Activated T-cell treated with anti-CD3 and anti-CD28 coated beads, Interleukin-2, amount 50 U/mL, for 48 hours (primary cell): ENCODE measurements at regions not wholly inside any gene's neighbourhood (a gene's known extent, or its start where the extent isn't known, plus 50 kb on each side); places are given as distances from the start of the nearest gene placed in this dataset.
"Not testable (repeated sequence)": the region's sequence is repeated elsewhere in the genome, so short reads cannot be mapped to it uniquely, and the experiment has no call there.

Experiments used
- DNase-seq, 2 experiments: peaks; one replicate each; pipeline ENCODE4 v3.0.0-alpha.2; 2020

DNA sequence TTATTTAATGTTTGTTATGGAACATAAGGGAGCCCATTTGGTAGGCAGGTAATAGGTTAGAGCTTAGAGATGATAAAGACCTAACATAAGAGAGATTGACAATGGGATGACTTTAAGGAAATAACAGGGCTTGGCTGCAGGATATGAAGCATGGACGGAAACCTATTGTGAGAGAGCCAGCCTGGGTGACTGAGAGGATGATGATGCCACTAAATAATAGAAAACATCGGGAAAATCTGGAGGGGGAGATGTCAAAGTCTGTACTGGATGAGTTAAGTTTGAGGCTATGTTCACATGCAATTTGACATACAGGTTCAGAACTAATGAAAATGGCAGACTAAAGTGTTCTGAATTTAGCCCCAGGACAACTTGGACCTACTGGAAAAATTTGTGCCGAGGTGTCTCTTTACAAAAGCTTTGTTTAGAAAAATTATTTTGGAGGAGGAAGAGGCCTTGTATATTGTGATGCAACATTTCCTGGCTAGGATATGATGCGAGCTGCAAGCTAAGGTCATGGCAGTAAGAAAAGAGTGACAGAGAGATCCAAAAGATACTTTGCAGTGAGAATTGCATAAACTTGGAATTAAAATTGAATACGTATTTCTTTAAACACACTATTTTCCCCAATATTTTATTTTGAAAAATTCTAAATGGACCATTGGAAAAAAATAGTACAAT is 339.3 kb upstream of the PLET1 start:
- DNase-seq, result no peak

DNA sequence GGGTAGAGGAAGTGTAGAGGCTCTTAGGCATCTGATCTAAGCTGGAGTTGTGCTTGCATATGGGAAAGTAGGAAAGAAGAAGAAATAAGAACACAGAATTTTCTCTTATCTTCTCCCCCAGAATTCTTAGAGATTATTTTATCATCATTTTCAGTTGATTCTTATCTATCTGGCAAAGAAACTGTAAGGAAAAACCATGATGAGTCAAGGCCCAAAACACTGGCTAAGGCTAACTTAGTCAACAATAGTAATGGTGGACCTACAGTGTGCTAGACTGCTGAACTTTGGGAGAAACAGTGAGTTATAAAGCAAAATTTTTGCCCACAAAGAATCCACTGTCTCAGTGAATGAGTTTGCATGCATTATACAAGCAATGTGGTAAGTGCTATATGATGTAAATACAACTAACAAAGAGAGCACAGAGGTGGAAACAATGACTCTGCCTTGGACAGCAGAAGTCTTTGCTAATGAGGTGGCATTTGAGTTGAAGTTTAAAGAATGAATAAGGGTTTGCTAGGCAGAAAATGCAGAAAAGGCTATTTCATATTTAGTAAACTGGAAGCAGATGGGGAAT is 344.5 kb upstream of the PLET1 start:
- no peak for DNase-seq

DNA sequence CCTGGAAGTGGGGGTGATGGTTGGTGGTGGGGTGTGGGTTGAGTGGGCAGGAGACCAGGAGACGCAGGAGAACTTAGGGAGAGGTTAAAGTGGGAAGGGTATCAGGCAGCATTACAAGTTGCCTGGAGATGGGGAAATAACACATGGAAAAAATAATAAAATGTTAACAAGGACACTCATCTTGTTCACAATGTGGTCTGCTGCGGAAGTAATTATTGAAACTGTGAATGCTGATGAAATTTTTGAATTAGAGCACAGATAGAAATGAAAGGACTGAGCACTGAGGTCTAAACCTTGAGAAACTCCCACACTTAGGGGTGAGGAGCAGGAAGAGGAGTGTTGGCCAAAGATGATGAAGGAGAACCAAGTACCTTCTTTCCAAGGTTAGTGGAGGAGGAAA is 346.0 kb upstream of the PLET1 start:
- DNase-seq, result no peak

DNA sequence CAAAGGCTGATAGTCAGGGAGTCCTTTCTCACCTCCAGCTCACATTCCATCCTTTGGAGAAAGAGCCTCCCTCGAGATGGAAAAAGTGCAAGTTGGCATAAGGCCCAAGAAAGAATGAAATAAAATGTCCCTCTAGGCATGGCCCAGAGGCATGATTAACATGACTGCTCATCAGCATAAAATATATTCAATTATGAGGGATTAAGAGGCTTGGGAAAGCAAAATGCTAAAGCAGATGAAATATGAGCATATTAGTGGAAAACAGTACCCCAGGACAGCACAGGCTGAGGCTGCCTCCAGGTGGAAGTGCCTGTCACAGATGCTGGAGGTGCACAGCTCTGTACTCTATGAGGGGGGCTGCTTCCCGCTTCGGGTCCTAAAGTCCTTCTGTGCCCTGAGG is 347.8 kb upstream of the PLET1 start:
- DNase-seq, result no peak

GRCh38 chr11:112610494-112610893 is 349.8 kb upstream of the PLET1 start:
- DNase-seq, result no peak

DNA sequence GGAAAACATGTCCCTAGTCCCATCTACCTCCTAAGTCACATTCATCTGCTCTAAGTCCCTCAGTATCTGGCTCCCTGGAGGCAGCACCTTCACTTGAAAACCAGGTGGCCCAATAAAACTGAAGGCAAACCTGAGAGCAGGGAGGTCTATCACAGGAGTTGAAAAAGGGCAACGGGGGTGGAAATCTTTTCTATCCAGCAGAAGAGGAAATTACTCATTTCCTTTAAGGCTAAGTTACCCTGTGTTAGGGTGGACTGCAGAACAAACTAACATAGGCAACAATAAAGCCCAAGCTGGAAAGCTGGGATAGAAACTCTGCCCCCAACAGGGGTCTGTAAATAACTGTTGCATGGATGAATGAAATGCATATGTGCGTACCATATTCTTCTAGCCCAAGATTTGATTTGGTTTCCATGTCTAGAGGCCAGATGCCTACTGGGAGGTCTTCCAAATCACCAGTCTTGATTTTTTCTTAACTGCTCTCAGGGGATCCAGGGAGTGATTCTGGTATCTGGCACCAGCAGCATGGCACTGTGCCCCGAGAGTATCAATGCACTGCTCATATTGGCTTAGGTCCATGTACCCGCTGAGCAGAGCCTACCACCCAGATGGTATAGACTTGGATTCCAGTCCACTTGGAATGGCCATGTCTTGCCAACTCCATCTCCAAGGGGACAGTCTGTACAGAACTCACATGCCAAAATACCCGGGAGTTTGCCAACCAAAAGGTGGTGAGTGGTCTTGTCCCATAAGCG is 350.0 kb upstream of the NCAM1 start:
- no peak for DNase-seq

- no peak for DNase-seq
Measured at GRCh38 chr11:112611771-112612170, 349.4 kb upstream of the NCAM1 start.

GRCh38 chr11:112612250-112612849 is 348.9 kb upstream of the NCAM1 start:
- DNase-seq, result no peak

GRCh38 chr11:112613051-112613972 is 347.9 kb upstream of the NCAM1 start:
- no peak for DNase-seq

DNA sequence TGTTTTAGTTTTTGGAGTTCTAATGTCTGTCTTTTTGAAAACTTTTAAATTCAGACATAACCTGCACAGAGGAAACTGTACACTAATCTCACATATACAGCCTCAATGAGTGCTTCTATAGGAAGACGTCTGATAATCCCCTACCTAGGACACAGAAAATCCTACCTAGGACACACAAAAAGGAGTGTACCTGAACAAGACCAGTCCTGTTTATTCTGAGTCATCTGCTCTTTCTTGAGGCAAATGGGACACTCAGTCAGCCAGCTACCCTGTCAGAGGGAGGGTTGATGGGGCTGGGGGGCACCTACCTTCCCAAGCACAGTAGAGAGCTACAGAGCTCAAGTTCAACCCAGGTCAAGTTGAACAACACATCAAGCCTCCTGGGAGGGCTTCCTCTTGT is 346.6 kb upstream of the NCAM1 start:
- no peak for DNase-seq

GRCh38 chr11:112615238-112615637 is 346.0 kb upstream of the NCAM1 start:
- DNase-seq, result no peak

GRCh38 chr11:112615891-112616290 is 345.3 kb upstream of the NCAM1 start:
- DNase-seq, result no peak

GRCh38 chr11:112616327-112617097 is 344.7 kb upstream of the NCAM1 start:
- no peak for DNase-seq

DNA sequence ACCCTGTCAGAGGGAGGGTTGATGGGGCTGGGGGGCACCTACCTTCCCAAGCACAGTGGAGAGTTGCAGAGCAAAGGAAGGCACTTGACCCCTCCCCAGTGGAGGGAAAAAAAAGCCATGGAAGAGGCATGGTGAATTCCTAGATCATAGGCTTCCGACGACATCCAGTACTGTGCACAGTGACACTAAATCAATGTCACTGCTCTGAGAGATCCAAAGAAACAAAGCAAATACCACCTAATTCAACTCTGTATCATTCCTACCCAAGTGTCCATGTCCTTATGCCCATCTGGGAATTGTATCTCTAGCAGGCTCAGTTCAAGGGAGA is 344.2 kb upstream of the NCAM1 start:
- no peak for DNase-seq

DNA sequence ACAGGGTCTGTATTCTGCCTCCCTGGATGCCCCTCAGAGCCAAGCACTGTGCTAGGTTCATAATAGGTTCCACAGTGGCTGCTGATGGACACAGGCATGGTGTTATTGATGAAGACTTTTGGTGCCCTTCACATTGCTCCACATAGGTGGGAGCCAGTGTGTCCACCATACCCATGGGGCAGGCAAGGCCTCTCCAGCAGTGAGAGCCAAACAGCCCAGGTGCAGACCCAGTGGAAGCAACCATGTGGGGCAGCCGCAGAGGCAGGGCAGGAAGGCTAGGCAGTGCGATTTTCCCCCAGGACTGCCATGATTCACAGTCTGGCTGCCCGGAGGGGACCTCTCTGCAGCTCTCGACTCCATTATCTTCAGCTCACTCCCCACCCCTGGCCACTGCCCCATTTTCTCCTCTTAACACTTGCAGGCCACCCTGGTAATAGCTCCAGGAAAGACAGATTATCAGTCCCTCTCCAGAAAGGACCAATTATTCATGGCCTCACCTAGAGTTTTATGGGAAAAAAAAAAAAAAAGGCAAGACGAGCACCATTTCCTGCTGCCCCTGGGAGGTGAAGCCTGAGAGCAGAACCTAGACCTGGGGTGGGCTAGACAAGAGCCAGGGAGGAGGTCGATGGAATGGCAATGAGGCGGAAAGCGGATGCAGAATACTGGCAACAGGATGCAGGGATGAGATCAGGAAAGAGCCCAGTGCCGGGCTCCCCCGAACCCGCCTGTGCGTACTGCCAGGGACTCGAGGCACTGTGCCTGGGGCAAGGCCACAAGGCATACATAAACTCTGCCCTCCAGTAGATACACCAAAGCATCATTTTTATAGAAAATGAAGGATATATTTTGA is 343.0 kb upstream of the NCAM1 start:
- DNase-seq, result no peak

DNA sequence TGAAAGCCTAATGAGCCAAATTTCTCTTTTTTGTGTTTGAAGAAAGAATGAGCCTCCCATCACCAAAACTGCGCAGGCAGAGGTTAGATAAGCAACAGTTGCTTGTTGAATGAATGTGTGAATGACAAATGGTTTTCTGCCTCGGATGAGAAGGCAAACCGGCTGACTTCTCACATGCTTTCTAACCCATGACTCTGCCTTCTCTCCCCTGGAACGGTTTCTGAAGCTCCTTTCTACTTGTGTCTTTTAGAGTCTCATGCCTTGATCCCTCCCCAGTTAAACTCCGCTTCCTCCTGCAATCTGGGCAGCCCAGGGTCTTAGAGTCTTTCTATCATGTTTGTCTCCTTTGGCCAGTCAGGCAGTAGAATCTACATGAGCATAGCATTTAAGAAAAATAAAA is 342.1 kb upstream of the NCAM1 start:
- no peak for DNase-seq

GRCh38 chr11:112620621-112621394 is 340.4 kb upstream of the NCAM1 start:
- DNase-seq, result no peak

- DNase-seq, result no peak
Measured at GRCh38 chr11:112623057-112623456, 338.2 kb upstream of the NCAM1 start.

DNA sequence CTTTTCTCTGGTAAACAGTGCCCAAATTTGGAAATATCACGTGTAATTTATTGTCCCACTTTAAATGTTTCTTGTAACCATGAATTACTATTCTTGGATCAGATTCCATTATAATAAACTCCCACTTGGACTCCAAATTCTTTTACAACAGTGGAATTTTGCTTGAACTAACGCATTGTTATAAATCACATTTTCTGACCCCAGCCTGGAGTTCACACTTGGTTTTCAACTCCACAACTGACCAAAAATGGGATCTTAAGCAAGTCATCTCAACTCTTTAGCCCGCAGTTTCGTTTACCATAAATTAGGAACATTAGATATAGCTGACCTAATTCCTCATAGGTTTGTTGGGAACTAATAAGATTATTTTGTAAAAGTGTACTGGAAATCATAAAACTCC is 336.8 kb upstream of the NCAM1 start:
- no peak for DNase-seq

GRCh38 chr11:112624971-112625370 is 336.2 kb upstream of the NCAM1 start:
- not testable (repeated sequence) for DNase-seq
